Neutrophil (primary cell): ENCODE measurements at regions not wholly inside any gene's neighbourhood (a gene's known extent, or its start where the extent isn't known, plus 50 kb on each side); places are given as distances from the start of the nearest gene placed in this dataset.

Experiments
- H3K27ac ChIP-seq: fragments of 200-600 bp; sonication (generic); 2 replicates; pipeline ENCODE4 v1.5.1; 2016; ENCODE audit warnings: mild to moderate bottlenecking, moderate library complexity
- H3K27me3 ChIP-seq: fragments of 200-600 bp; sonication (generic); 2 replicates; pipeline ENCODE4 v1.6.0; 2016; ENCODE audit warnings: mild to moderate bottlenecking
- H3K36me3 ChIP-seq: fragments of 200-600 bp; sonication (generic); 2 replicates; pipeline ENCODE4 v1.5.1; 2017
- H3K4me1 ChIP-seq, 2 experiments: fragments of 200-600 bp in 1 of 2; sonication (generic) in 1 of 2; 1 replicate in 1 of 2; 2 replicates in 1 of 2; pipeline versions ENCODE4 v1.5.1 to v1.6.1; 2013 to 2016; ENCODE audit warnings: low read depth in 1 of 2, low read length in 1 of 2, mild to moderate bottlenecking in 1 of 2, moderate library complexity in 1 of 2; ENCODE audit not compliant: control insufficient read depth in 1 of 2, insufficient read depth in 1 of 2
- H3K4me3 ChIP-seq, 2 experiments: fragments of 200-600 bp in 1 of 2; sonication (generic) in 1 of 2; 1 replicate in 1 of 2; 2 replicates in 1 of 2; pipeline ENCODE4 v1.5.1; 2013 to 2016; ENCODE audit warnings: low read depth in 1 of 2, low read length in 1 of 2, mild to moderate bottlenecking in 1 of 2, moderate library complexity in 1 of 2
- H3K9me3 ChIP-seq: fragments of 200-600 bp; sonication (generic); 2 replicates; pipeline ENCODE4 v1.5.1; 2016
- CTCF ChIP-seq: fragments of 200-600 bp; sonication (generic); IDR thresholded peaks from 2 replicates; pipeline ENCODE4 v1.5.1; 2016; ENCODE audit warnings: antibody characterized with exemption

- TF ChIP-seq CTCF: no peak
- Histone ChIP-seq H3K36me3 (no peaks in the 10 kb centered on the region), H3K4me3 (no peak overlapping the region), H3K9me3 (no peaks in the 10 kb centered on the region), H3K27me3 (no peaks in the 10 kb centered on the region), H3K27ac (no peak overlapping the region), H3K4me1 (no peaks in the 10 kb centered on the region)
Observed at GRCh38 chr15:54722342-54722986, 474.3 kb downstream of the RSL24D1 start.

DNA sequence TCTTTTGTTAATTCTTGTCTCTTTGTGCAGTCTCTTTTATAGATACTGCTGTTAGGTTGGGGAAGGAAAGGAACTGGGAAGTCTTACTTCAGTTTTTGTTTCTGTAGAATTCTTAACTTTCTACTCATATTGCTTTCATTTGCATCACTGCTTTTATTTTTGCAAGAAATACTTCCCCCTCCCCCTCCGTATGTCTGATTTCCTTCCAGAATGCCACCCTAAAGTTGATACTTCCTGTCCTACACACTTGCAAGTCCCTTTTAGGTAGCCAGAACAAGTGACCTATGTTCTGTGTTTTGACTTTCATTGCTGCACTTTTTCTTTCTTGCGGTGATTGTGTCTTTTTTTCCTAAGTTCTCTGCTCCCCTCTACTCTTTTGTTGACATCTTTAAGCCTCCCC is 477.4 kb downstream of the RSL24D1 start:
- no peaks in the 10 kb centered on the region for H3K36me3 ChIP-seq
- H3K27ac ChIP-seq: no peak overlapping the region
- no peaks in the 10 kb centered on the region for H3K9me3 ChIP-seq
- no peaks in the 10 kb centered on the region for H3K4me1 ChIP-seq
- no peak overlapping the region for H3K4me3 ChIP-seq
- no peaks in the 10 kb centered on the region for H3K27me3 ChIP-seq
- TF ChIP-seq CTCF: no peak

DNA sequence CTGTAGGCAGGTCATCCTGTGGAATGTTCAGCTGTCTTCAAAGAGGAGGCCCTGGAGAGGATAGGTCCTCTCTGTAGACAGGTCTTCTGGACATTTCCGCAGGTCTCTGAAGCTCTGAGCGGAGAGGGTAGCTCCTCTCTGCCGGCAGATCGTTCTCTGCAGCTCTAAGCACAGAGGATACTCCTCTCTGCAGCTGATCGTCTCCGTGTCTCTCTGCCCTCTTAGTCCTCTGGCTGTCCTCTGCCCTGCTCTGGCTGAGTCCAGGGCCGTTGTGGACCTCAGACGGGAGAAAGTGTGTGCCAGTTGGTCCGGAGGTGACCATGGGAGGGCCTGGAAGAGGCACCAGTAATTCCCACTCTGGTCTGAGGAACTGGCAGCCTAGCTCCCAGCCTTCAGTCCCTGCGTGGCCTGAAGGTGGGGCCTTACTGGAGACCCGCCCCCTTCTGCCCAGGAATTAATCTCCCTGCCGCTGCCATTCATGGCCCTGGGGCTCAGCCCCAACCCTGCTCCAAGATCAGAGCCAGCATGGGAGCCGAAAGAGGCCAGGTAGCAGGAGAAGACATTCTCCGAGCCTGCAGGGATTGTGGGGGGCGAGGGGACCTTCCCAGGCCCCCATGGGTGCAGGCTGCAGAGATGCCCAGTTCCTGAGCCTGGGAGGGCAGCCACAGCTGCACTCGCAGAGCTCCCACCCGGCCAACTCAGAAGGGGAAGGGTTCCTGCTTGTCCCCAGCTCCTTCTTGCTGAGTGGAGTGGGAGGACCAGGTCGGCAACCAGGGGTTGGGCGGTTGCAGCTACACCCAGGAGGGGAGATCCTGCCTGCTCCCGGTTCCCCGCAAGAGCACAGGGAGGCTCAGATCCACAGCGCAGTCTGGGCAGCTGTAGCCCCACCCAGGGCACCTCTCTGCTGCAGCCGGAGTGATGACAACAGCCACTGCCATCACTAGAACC is 488.7 kb downstream of the RSL24D1 start:
- Histone ChIP-seq H3K9me3 (no peaks in the 10 kb centered on the region), H3K27ac (no peak overlapping the region), H3K4me1 (no peaks in the 10 kb centered on the region), H3K36me3 (no peaks in the 10 kb centered on the region), H3K27me3 (no peaks in the 10 kb centered on the region), H3K4me3 (no peak overlapping the region)
- no peak for TF ChIP-seq CTCF

GRCh38 chr15:54687628-54688027 is 509.1 kb downstream of the RSL24D1 start:
- no peaks in the 10 kb centered on the region for H3K4me1 ChIP-seq
- no peaks in the 10 kb centered on the region for H3K36me3 ChIP-seq
- H3K27ac ChIP-seq: no peak overlapping the region
- H3K9me3 ChIP-seq: no peaks in the 10 kb centered on the region
- H3K4me3 ChIP-seq: no peak overlapping the region
- TF ChIP-seq CTCF: no peak
- no peaks in the 10 kb centered on the region for H3K27me3 ChIP-seq
